ENCODE measurements at regions not wholly inside any gene's neighbourhood (a gene's known extent, or its start where the extent isn't known, plus 50 kb on each side); places are given as distances from the start of the nearest gene placed in this dataset.

DNA sequence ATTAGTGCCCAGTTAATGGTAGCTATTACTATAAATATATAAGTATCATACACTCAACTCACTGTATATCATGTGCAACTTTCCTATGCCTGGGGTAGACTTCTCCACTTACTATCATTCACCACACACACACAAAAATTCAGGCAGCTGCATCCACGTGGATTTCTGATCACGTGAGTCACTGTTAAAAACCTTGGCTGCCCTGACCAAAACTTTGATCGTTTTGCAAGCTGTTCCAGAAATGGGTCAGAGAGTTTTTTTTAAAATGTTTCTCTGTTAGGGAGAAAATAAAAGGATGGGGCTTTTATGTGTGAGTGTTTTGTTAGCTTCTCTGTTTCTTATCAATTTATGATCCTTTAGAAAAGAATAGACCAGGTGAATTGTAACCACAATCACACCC, 198.2 kb upstream of the CNOT2 start:
- ATAC-seq (peak in 2 of 4 donors; percentile 19 to 48), DNase-seq (peak in 3 of 5 donors; percentile 27 to 38 (median 31))
- peaks cover 0 to 17% (median 13%) of the 10 kb centered on the region in 12 donors for H3K4me1 ChIP-seq
- no peak overlapping the region for H3K4me3 ChIP-seq
- no peaks in the 10 kb centered on the region for H3K36me3 ChIP-seq
- H3K27ac ChIP-seq, result no peak overlapping the region
- no peaks in the 10 kb centered on the region for H3K9me3 ChIP-seq
- TF ChIP-seq POLR2A (IDR thresholded peaks at IDR 0.05), result no peak
- TF ChIP-seq, protein P1, sequence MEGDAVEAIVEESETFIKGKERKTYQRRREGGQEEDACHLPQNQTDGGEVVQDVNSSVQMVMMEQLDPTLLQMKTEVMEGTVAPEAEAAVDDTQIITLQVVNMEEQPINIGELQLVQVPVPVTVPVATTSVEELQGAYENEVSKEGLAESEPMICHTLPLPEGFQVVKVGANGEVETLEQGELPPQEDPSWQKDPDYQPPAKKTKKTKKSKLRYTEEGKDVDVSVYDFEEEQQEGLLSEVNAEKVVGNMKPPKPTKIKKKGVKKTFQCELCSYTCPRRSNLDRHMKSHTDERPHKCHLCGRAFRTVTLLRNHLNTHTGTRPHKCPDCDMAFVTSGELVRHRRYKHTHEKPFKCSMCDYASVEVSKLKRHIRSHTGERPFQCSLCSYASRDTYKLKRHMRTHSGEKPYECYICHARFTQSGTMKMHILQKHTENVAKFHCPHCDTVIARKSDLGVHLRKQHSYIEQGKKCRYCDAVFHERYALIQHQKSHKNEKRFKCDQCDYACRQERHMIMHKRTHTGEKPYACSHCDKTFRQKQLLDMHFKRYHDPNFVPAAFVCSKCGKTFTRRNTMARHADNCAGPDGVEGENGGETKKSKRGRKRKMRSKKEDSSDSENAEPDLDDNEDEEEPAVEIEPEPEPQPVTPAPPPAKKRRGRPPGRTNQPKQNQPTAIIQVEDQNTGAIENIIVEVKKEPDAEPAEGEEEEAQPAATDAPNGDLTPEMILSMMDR (IDR thresholded peaks at IDR 0.05), result no peak
- no peaks in the 10 kb centered on the region for H3K27me3 ChIP-seq
- WGBS, 4 donors, result 30 to 50% (median 34%) methylated on average over 3 of the region's 3 CpGs
- intact Hi-C loops (cut with DNase I), result no loop called here

DNA sequence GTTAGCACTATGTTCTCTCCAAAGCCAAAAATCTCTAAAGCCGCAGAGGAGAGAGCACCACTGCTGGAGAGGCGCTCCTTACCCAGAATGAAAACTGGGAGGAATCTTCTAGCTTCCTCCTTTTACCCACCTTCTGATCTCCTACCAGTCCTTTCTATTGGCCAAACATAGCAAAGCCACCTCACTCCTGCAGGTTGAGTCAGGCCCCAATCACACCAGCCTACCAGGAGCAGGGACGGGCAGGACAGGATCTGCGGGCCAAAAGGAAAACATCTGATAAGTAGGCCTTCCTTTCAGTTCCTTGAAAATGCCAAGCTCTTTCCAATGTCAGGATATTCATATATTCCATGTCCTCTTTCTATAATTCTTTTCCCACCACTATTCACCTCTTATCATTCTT, 197.7 kb upstream of the CNOT2 start:
- H3K9me3 ChIP-seq, result no peaks in the 10 kb centered on the region
- no peak for TF ChIP-seq POLR2A (IDR thresholded peaks at IDR 0.05)
- no peaks in the 10 kb centered on the region for H3K36me3 ChIP-seq
- ATAC-seq, result peak in 1 of 4 donors; percentile 13
- DNase-seq, result no peak
- H3K4me1 ChIP-seq, result peaks cover 0 to 17% (median 13%) of the 10 kb centered on the region in 12 donors
- H3K27me3 ChIP-seq, result no peaks in the 10 kb centered on the region
- peak overlapping the region in 1 of 12 donors; percentile 31 for H3K27ac ChIP-seq
- intact Hi-C loops (cut with DNase I), result no loop called here
- WGBS, 4 donors, result 68 to 75% (median 70%) methylated on average over 4 of the region's 4 CpGs
- no peak overlapping the region for H3K4me3 ChIP-seq

DNA sequence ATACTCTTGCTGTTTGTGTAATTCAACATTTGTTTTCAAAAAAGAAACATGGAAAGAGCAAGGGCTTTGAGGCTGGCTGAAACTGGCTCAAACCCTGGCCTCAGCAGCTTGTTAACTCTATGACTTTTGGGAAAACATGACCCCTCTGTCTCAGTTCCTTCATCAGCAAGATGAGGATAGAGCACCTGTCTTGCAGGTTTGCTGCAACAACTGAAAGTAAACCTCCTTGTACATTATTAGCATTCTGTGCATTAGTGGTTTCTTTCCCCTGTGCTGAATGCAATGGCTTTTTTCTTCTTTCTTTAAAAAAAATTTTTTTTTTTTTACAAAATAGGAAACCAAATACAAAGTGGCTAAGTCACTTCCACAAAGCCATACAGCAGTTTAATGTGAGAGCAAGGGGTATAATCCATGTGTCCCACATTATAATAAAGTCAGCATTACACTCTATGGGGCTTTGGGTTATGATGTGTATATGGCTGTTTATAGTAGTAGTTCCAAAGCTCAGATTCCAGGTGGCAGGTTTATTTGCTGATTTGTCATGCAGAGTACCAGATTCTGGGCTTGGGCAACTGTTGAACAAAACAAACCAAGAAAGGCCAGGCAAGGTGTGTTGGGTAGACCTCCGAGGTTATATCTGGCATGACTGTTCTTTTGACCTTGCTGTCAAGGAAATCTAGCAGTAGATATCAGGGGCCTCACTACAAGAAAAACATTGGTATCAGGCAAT, 194.5 kb upstream of the CNOT2 start:
- Histone ChIP-seq H3K4me1 (peaks cover 0 to 23% (median 3%) of the 10 kb centered on the region in 12 donors), H3K4me3 (no peak overlapping the region), H3K36me3 (no peaks in the 10 kb centered on the region), H3K9me3 (no peaks in the 10 kb centered on the region), H3K27me3 (no peaks in the 10 kb centered on the region), H3K27ac (no peak overlapping the region)
- DNase-seq (no peak), ATAC-seq (no peak)
- 56 to 75% (median 65%) methylated on average over 1 of the region's 1 CpG for WGBS, 4 donors
- TF ChIP-seq POLR2A (IDR thresholded peaks at IDR 0.05), result no peak
- TF ChIP-seq, protein P1 (IDR thresholded peaks at IDR 0.05), result no peak
- intact Hi-C loops (cut with DNase I), result no loop called here

DNA sequence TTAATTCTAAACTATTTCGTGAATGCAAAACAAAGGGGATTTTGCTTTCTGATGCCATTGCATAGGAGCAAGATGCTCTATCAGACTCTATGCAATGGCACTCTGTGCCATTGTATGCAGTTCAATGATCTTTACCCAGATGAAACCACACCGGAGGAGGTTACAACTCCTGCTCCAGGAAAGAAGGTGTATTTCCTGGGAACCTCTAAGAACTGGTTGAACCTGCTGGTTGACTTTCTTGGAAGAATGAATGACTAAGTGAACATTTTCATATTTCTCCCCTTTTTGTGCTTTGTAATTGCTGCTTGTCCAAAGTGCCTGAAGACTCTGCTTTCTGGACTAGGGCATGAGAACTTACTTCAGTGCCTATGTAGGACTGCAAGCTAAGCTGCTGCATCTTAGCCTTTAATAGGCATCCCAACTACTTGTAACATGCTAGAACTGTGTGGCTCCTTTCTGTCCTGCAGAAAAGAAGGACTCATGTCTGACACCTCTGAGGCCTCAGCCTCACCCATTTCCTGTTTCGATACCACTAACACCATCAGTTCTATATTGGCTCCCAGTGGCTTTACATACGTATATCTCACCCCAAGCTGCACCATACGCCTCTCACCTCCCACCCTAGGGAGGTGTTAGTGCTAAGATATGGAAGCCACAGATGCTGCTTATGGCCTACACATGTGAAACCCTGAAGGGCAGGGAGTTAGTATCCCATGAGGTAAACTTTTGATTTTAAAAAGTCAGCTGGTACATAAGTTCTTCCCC, 193.5 kb upstream of the CNOT2 start:
- DNase-seq (no peak), ATAC-seq (no peak)
- H3K4me3 ChIP-seq, result no peak overlapping the region
- WGBS, 4 donors, result 67 to 85% (median 79%) methylated on average over 5 of the region's 5 CpGs
- no peaks in the 10 kb centered on the region for H3K9me3 ChIP-seq
- H3K4me1 ChIP-seq, result peaks cover 0 to 23% (median 0%) of the 10 kb centered on the region in 12 donors
- no peaks in the 10 kb centered on the region for H3K27me3 ChIP-seq
- no peak overlapping the region for H3K27ac ChIP-seq
- no peak for TF ChIP-seq POLR2A (IDR thresholded peaks at IDR 0.05)
- TF ChIP-seq, protein P1 (IDR thresholded peaks at IDR 0.05), result no peak
- no peaks in the 10 kb centered on the region for H3K36me3 ChIP-seq
- intact Hi-C loops (cut with DNase I), result no loop called here
